Upper lobe of left lung (tissue), 4 donors: ENCODE measurements at regions not wholly inside any gene's neighbourhood (a gene's known extent, or its start where the extent isn't known, plus 50 kb on each side); places are given as distances from the start of the nearest gene placed in this dataset.

Experiments
- CTCF ChIP-seq, 6 experiments: fragments of 450-650 bp in 4 of 6; fragments of 200-600 bp in 2 of 6; sonication (generic) in 2 of 6; IDR thresholded peaks; one replicate each; pipeline ENCODE4 v1.5.1; 2016 to 2019; ENCODE audit warnings: antibody characterized with exemption in 6 of 6
- EP300 ChIP-seq, 4 donors: sonication (generic); formaldehyde crosslinking; IDR thresholded peaks; one replicate each; pipeline ENCODE4 v1.5.1; 2017; ENCODE audit warnings: antibody characterized with exemption in 4 of 4, control low read depth in 2 of 4
- POLR2A ChIP-seq, 4 donors: fragments of 450-650 bp; IDR thresholded peaks; one replicate each; pipeline ENCODE4 v1.5.1; 2016 to 2017; ENCODE audit warnings: antibody characterized with exemption in 4 of 4, mild to moderate bottlenecking in 2 of 4
- POLR2AphosphoS5 ChIP-seq, 2 donors: sonication (generic); formaldehyde crosslinking; IDR thresholded peaks; one replicate each; pipeline ENCODE4 v1.5.1; 2017; ENCODE audit warnings: antibody characterized with exemption in 2 of 2

GRCh38 chr7:17716816-17717215 lies 223.5 kb downstream of the SNX13 start:
- TF ChIP-seq CTCF (IDR thresholded peaks at IDR 0.05) (no peak), POLR2A (IDR thresholded peaks at IDR 0.05) (no peak), POLR2AphosphoS5 (IDR thresholded peaks at IDR 0.05) (no peak), EP300 (IDR thresholded peaks at IDR 0.05) (no peak)
